B cell (primary cell): ENCODE measurements at regions not wholly inside any gene's neighbourhood (a gene's known extent, or its start where the extent isn't known, plus 50 kb on each side); places are given as distances from the start of the nearest gene placed in this dataset.

Experiments
- EZH2 ChIP-seq: IDR thresholded peaks from 2 replicates; pipeline ENCODE4 v1.6.1; 2012; ENCODE audit warnings: borderline replicate concordance, low read depth, mild to moderate bottlenecking, moderate library complexity, low read length; ENCODE audit not compliant: insufficient read depth, poor library complexity, severe bottlenecking
- TF ChIP-seq, protein P1 (sequence below): fragments of 200-600 bp; IDR thresholded peaks from one replicate; pipeline ENCODE4 v1.8.0; 2022; ENCODE audit warnings: antibody characterized with exemption, mild to moderate bottlenecking

DNA sequence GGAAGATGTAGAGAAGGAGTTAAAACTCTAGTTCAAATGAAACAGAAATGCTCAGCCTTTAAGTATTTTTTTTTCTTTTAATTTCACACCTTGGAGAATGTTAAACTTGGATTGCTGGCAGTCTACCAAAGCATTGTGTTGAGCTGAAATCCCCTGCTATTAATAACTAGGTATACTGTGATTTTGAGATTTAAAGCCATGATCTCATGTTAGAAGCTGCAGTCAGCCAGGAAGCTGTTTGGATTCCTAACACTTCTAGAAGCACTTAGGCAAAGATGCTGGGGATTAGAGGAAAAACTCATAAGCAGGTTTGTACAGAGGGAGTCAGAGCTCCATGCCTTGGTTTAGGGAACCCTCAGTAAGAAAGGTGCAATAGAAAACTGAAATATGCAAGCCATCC, 141.4 kb downstream of the KIF4B start:
- TF ChIP-seq, protein P1, sequence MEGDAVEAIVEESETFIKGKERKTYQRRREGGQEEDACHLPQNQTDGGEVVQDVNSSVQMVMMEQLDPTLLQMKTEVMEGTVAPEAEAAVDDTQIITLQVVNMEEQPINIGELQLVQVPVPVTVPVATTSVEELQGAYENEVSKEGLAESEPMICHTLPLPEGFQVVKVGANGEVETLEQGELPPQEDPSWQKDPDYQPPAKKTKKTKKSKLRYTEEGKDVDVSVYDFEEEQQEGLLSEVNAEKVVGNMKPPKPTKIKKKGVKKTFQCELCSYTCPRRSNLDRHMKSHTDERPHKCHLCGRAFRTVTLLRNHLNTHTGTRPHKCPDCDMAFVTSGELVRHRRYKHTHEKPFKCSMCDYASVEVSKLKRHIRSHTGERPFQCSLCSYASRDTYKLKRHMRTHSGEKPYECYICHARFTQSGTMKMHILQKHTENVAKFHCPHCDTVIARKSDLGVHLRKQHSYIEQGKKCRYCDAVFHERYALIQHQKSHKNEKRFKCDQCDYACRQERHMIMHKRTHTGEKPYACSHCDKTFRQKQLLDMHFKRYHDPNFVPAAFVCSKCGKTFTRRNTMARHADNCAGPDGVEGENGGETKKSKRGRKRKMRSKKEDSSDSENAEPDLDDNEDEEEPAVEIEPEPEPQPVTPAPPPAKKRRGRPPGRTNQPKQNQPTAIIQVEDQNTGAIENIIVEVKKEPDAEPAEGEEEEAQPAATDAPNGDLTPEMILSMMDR = no peak
- TF ChIP-seq EZH2 = no peak
